RWPE2 (cell line): ENCODE measurements at regions not wholly inside any gene's neighbourhood (a gene's known extent, or its start where the extent isn't known, plus 50 kb on each side); places are given as distances from the start of the nearest gene placed in this dataset.

ENCODE experiments used
- ATAC-seq: fragments of 200-7000 bp; cut with Tn5 transposase; 3 replicates; pipeline ENCODE4 v1.9.1; 2021; ENCODE audit warnings: low read depth
- DNase-seq: peaks from one replicate; pipeline ENCODE4 v3.0.0-alpha.2; 2020; ENCODE audit warnings: low spot score
- H3K27ac ChIP-seq: fragments of 450-650 bp; 2 replicates; pipeline ENCODE4 v1.5.1; 2017; ENCODE audit warnings: mild to moderate bottlenecking; ENCODE audit not compliant: poor library complexity, severe bottlenecking
- H3K27me3 ChIP-seq: fragments of 250-450 bp; sonication (Bioruptor Pico); 2 replicates; pipeline ENCODE4 v1.5.1; 2021; ENCODE audit warnings: mild to moderate bottlenecking, moderate library complexity; ENCODE audit not compliant: insufficient read depth, poor library complexity, severe bottlenecking
- H3K36me3 ChIP-seq: fragments of 250-450 bp; sonication (Bioruptor Pico); 2 replicates; pipeline ENCODE4 v1.5.1; 2020; ENCODE audit warnings: low read depth, mild to moderate bottlenecking, moderate library complexity
- H3K4me1 ChIP-seq: fragments of 250-450 bp; sonication (Bioruptor Pico); 2 replicates; pipeline ENCODE4 v1.5.1; 2021; ENCODE audit warnings: mild to moderate bottlenecking, moderate library complexity; ENCODE audit not compliant: insufficient read depth, poor library complexity, severe bottlenecking
- H3K4me3 ChIP-seq: fragments of 250-450 bp; sonication (Bioruptor Pico); 2 replicates; pipeline ENCODE4 v1.5.1; 2021; ENCODE audit warnings: mild to moderate bottlenecking, moderate library complexity; ENCODE audit not compliant: severe bottlenecking
- H3K9me3 ChIP-seq: fragments of 250-450 bp; sonication (Bioruptor Pico); 2 replicates; pipeline ENCODE4 v1.5.1; 2021; ENCODE audit warnings: mild to moderate bottlenecking, moderate library complexity; ENCODE audit not compliant: severe bottlenecking
- CTCF ChIP-seq: fragments of 450-650 bp; IDR thresholded peaks from one replicate; pipeline ENCODE4 v1.5.1; 2017; ENCODE audit warnings: mild to moderate bottlenecking, moderate library complexity; ENCODE audit not compliant: poor library complexity, severe bottlenecking

GRCh38 chrX:95875661-95876060 lies 809.0 kb upstream of the DIAPH2 start:
- no peaks in the 10 kb centered on the region for H3K9me3 ChIP-seq
- no peak for ATAC-seq

DNA sequence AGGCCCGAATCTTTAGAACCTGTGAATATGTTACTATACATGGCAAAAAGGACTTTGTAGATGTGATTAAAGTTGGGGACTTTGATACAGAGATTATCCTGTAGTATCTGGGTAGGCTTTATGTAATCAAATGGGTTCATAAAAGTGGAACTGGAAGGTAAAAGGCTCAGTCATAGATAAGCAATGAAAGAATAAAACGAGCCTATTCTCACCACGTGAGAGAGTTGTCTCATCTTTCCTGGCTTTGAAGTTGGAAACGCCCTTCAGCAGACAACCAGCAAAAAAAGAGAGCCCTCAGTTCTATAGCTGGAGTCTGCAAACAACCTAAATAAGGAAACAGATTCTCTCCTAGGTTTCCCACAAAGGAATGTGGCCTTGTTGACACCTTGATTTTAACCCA lies 805.8 kb upstream of the DIAPH2 start:
- Histone ChIP-seq H3K4me1 (no peaks in the 10 kb centered on the region), H3K36me3 (no peaks in the 10 kb centered on the region), H3K27ac (no peak overlapping the region), H3K27me3 (no peaks in the 10 kb centered on the region), H3K9me3 (no peaks in the 10 kb centered on the region), H3K4me3 (no peak overlapping the region)
- TF ChIP-seq CTCF: no peak
- no peak for ATAC-seq
- DNase-seq: no peak

More at GRCh38 chrX:95875661-95876060, 809.0 kb upstream of the DIAPH2 start:
- no peak for TF ChIP-seq CTCF
- DNase-seq: no peak
- H3K27me3 ChIP-seq: no peaks in the 10 kb centered on the region
- no peaks in the 10 kb centered on the region for H3K36me3 ChIP-seq
- H3K27ac ChIP-seq: no peak overlapping the region
- no peak overlapping the region for H3K4me3 ChIP-seq
- no peaks in the 10 kb centered on the region for H3K4me1 ChIP-seq

GRCh38 chrX:95884186-95884585 lies 800.5 kb upstream of the DIAPH2 start:
- Histone ChIP-seq H3K4me1 (no peaks in the 10 kb centered on the region), H3K27ac (no peak overlapping the region), H3K4me3 (no peak overlapping the region), H3K27me3 (no peaks in the 10 kb centered on the region), H3K9me3 (no peaks in the 10 kb centered on the region), H3K36me3 (no peaks in the 10 kb centered on the region)
- no peak for TF ChIP-seq CTCF
- DNase-seq (no peak), ATAC-seq (no peak)

DNA sequence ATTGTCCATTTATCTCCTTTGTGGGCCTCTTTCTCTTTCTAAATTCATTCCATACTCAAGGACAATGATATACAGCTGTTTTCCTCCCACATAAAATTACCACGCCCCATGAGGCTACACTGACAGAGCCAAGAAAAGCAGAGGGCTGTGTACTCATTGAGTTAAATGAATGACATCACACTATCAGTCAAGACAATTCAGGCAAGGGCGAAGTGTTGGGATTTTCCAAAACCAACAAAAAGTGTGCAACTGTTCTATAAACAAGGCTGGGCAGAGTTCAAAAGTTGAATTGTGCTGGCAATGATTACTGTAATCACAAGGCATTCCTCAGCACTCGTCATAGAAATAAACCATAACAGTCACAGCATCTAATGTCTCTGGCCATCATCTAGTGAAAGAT lies 799.6 kb upstream of the DIAPH2 start:
- Histone ChIP-seq H3K27me3 (no peaks in the 10 kb centered on the region), H3K36me3 (no peaks in the 10 kb centered on the region), H3K27ac (no peak overlapping the region), H3K4me1 (no peaks in the 10 kb centered on the region), H3K9me3 (no peaks in the 10 kb centered on the region), H3K4me3 (no peak overlapping the region)
- ATAC-seq (no peak), DNase-seq (no peak)
- TF ChIP-seq CTCF: no peak

DNA sequence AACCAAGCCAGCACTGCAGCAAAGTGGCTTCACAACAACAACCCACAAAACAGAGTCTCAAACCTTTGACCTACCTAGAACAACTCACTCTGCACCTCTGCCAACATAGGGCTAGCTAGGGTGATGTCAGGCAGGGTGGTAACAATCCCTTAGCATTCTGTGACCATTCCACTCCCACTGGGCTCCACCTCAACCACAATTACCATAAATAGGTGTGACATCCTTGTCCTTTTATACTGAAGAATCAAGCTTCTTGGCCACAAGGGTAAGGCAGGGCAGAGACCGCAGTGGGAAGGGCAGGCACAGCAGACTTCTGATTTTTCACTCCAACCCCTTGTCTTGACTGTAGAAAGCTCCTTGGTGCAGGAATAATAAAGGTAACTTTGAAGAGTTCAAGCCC lies 795.4 kb upstream of the DIAPH2 start:
- H3K9me3 ChIP-seq: no peaks in the 10 kb centered on the region
- H3K4me3 ChIP-seq: no peak overlapping the region
- no peaks in the 10 kb centered on the region for H3K4me1 ChIP-seq
- ATAC-seq (no peak), DNase-seq (no peak)
- H3K27me3 ChIP-seq: no peaks in the 10 kb centered on the region
- TF ChIP-seq CTCF: no peak
- H3K36me3 ChIP-seq: no peaks in the 10 kb centered on the region
- no peak overlapping the region for H3K27ac ChIP-seq
